GM19035 (cell line): ENCODE measurements at regions not wholly inside any gene's neighbourhood (a gene's known extent, or its start where the extent isn't known, plus 50 kb on each side); places are given as distances from the start of the nearest gene placed in this dataset.

ENCODE experiments used
- ATAC-seq: cut with Tn5 transposase; IDR thresholded peaks from one replicate; pipeline ENCODE4 v1.9.1; 2021; ENCODE audit not compliant: unreplicated experiment

DNA sequence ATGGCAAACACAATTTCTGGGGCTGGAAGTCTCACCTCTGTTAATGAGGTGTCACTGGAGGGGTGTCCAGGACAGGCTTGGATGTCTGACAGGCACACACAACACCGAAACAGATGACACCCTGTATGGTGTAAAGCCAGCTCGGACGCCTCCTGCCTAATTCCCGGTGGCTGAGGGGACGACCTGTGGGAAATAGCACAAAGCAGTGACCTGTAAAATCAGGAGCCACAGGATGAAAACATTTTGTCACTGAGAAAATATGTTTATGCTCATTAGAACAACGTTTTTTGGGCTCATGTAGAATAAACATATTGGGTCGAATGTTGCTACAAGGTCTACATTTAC lies 285.0 kb upstream of the RTL1 start:
- ATAC-seq: no peak

DNA sequence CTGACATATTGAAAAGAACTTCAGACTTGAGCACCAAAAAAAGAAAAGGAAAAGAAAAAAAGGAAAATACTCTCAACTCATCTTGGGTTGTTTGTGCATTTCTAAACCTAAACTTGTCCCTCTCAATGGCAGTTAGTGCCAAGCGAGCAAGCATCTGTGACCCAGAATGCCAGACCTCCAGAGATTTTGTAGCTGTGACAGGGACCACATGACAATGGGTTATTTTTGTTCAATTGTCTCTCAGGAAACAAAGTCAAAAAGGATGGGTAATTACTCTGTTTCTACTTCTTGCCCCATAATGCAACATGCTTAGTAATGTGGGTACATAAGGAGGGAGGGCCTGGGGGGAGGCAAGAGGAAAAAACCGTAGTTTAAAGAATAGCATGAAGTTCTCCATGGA lies 285.7 kb upstream of the RTL1 start:
- no peak for ATAC-seq

DNA sequence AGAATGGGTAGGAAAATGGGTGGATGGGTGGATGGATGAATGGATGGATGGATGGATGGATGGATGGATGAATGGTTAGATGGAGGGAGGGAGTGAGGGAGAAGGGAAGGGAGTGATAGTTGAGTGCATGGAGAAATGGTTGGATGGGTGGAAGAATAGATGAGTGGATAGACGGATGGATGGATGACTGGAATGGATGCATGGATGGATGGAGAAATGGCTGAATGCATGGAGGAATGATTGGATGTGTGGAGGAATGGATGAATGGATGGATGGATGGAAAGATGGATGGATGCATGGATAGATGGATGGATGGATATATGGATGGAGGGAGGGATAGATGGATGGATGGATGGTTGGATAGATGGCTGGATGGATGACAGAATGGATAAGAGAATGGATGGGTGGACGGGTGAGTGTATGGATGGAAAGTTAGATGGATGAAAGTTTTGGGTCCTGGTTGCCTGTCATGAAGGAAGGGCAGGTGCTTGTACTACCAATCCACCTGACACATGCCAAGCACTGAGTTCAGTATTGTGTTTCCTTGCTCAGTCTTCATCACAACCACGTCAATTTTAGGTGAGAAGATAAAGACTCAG lies 286.5 kb upstream of the RTL1 start:
- no peak for ATAC-seq

DNA sequence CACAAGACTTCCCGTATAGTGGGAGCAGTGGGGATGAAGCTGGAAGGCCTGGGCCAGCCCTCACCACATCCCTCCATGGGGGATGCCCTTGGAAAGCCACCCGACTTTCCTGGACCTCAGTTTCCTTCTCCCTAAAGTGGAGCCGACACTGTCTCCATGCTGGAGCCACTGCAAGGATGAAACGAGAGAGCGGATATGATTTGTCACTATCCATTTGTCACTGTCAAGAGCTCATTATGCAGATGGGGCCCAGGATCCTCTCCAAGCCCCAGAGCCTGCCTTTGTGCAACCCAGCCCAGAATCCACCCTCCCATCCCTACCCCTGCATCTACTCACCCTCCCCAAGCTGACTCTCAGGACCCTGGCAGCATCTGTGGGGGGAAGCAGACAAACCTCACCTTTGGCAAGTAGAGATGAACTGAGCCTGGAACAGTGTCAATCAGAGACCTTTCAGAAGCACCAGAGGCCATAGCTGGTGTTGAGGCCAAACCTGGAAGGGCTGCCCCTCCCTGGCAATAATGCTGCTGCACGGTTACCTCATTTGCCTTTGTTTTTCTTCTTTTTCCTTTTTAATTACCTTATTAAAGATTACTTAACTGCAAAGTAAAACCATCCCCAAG lies 287.7 kb upstream of the RTL1 start:
- no peak for ATAC-seq

DNA sequence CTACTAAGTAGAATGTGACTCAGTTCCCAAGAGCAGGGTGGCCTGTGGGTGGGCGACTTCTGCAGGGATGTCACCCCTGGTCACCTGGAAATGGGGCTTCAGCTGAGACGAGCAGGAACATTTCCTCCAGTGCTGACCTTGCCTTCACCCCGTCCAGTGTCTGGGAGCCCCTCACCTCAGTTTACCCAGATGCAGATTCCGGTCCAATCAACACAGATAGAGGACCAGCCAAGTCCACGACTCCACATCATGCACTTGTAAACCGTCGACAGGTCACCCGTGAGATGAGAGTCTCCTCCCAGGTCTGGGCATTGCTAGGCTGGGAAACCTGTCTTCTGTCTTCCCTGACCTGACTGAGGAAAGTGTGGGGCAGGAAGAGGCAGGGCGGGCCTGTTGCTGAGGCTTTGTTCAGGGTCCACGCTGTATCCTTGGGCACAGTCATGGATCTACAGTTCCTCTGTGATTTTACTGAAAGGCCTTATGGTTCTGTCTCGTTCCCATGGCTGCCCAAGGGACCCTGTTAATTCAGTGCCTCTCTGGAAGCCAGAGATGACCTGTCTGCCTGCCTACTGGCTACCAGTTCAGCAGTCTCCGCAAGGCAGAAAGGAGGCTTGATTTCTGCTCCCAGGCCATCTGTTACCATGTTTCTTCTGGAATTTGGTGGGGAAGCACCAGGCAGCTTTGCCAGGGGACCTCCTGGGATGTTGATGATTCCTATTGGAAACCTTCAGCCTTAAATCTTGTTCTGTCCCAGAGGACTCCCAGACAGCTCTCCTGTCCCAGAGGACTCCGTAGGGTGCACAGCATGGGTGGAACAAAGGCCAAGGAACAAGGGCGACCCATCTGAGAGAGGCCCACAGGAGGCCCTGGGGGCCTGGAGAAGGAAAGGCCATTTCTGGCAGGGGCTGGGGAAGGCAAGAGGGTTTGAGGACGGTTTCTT lies 288.5 kb upstream of the RTL1 start:
- ATAC-seq: no peak

DNA sequence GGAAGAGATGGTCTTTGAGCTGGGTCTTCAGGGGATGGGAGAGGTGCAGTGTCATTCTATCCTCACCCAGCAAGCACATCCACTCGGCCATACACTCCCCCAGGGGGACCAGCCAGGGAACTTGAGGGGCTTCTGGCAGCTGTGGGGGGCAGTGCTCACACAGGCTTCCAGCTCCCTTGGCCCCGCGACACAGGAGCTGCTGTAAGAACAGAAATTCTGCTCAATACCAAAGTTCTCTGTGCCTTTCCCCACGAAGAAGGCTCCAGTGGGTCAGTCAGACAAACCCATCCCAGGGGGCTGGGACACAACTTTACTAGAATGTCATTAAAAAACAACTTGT lies 289.1 kb upstream of the RTL1 start:
- no peak for ATAC-seq

DNA sequence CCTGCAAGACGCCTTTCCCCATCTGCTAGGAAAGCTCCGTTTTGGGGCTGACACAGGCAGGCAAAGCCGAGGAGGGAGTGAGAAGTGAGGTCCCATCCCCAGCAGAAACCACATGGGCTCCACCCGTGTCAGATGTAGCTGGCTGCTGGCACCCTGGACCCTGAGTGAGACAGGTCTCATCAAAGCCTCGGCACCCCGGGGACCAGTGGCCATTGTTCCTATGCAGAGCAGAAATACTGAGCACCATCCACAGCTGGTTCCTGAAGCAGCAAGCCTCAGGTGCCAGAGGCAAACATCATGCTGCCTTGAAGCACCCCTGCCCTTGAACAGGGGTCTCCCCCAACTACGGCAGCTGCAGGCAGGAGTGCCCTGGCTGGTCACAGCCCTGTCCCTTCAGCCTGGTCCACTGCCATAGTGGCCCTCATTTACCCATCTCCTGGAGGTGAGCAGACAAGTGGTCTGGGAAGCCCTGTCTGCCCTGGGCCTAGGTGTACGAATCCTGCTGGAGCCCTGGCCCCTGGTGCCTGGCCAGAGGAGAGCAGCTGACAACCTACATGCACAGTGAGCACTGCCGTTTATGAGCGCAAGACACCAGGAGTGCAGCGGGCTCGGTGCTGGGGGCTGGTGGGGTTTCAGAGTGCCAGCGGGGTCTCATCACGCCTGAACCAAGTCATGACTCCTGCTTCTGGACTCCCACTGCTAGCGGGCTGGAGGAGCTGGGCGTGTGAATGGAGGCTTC lies 289.8 kb upstream of the RTL1 start:
- no peak for ATAC-seq

DNA sequence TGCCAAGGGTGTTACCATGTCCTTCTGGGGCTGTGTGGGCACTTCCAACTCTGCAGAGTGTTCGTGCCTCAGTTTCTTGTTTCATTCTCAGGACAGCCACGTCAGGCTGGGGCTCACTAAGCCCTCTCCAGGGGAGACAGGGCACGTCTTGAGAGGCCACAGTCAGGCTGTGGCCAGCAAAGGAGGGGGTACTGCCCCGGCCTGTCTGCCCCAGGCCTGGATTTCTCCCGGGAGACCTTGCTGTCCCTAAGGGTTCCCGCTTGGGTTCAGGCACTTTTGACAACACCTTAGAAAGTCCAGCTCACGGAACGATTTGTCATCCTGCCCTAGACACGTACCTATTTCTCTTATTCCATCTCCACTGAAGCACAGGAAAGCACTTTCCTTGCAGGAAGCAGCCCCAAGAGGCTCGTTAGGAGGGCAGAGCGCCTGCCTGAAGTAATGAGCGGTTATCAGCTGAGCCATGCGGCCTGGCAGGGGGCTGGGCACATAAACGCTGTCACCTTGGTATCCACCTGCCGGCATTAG lies 290.4 kb upstream of the RTL1 start:
- ATAC-seq: no peak

DNA sequence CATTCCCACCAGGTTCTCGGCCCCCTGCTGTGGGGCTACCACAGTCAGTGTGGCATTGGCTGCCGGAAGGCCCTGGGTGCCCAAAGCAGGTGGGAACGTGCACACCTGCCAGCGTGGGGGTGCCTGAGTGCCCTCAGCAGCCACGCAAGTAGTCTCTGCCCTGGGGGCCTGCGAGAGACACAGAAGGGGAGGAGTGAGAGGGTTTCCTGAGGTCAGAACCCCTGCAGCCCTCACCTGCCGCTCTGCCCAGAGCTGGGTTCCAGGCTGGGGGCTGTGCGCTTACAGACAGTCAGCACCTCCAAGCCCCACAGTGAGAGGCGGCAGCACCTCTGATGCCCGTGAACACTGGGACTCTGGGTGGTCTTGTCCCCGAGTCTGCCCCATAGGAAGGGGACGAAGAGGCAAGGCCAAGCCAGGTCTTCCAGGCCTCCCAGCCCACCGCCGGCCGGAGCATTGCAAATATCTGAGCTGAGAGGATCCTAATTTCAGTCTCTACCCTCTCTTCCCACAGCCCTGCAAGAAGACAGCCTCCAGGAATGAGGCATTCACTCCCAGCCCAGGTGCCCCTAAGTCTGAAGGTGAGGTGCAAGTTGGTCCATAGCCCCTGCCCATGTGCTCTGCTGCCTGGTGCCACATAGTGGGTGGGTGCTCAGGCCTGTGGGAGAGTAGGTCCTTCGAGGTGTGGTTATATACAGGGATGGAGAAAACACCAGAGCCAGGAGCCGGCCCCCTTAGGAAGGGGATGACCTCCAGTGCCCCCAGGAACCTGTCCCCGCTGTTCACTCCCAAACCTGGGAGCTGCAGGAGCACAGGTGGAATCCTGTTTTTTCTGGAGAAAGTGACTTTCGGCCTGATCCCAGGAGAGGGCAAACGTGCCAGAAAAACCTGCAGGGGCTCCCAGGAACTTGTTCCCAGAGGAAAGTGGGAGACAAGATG lies 291.1 kb upstream of the RTL1 start:
- no peak for ATAC-seq

DNA sequence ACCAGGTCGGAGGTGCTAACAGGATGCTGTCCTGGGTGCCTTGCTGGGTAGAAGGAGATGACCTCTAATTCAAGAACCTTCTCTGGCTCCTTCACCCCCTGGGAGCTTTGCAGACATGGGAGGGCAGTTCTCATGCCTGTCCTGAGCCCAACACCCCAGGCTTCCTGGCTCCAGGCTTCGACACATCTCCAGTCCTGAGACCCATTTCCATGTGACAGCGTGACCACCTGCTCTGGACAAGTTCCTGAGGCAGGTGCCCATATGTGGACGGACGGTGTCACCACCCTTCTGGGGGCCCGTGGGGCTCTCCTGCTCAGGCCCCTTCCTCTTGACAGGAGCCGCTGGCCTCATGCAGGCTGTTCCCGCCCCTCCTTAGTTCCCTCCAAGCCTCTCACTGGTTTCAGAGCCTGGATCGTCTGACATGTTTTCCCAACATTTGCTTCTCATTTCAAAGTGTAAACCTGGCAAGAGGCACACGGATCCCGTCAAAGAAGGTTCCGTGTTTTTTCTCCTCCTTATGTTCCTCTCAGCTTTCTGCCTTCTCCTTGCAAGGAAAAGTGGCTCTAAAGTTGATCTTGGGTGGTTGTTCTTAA lies 291.9 kb upstream of the RTL1 start:
- ATAC-seq: no peak

DNA sequence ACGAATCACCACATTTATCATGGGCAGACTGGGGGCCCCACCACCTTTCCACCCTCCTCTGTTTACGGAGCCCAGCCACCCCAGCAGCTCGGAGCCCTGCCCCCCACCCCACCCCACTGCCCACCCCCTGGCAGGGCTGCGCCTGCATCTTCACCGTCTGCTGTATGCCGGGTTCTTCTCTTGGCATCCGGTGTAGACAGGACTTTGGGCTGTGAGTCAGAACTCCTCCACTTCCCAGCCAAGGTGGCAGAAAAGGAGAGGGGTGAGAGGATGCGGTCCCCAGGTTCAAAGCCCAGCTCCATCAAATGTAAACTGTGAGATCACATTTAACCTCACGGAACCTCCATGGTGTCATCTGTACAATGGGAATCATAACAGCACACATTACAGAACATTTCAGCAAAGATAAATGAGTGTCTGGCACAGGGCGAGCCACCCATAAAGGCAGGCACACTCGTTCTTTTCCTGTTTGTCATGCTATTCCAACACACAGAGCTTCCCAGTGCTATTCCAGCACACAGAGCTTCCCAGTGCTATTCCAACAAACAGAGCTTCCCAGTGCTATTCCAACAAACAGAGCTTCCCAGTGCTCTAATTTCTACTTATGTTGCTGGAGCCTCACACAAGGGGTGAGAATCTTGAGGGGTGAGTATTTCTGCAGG lies 292.7 kb upstream of the RTL1 start:
- ATAC-seq: no peak

DNA sequence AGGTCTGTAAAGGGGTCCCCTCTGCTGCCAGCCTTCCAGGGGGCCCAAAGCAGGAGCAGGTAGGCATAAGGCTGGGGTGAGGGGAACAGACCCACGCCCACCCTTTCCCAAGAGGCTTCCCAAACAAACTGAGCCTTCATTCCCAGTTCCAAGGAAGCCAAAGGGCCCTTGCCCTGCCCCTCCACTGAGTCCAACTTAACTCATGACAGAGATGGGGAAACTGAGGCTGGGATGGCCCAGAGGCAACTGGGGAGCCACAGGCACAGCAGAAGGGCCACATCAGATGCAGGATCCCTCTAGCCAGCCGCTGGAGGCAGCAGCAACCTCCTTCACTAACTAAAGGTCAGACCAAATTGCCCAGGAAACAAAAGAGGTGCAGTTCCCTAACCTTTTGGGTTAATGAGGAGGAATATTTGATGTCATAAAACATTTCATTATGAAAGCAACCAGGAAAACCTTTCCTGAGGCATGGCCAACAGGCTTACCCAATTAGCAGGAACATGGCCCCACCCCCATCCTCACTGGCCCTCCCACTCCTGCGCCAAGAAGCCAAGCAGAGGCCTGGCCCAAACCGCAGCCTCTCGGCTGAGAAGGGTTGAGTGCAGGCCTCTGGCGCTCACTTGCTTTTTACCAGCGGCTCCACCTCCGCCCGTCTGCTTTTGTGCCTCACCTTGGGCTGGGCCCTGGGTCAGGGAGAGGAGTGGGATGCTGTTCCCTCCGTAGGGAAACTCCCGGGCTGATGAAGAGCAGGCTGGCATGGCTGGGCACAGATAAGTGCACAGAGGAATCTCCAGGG lies 293.5 kb upstream of the RTL1 start:
- no peak for ATAC-seq

DNA sequence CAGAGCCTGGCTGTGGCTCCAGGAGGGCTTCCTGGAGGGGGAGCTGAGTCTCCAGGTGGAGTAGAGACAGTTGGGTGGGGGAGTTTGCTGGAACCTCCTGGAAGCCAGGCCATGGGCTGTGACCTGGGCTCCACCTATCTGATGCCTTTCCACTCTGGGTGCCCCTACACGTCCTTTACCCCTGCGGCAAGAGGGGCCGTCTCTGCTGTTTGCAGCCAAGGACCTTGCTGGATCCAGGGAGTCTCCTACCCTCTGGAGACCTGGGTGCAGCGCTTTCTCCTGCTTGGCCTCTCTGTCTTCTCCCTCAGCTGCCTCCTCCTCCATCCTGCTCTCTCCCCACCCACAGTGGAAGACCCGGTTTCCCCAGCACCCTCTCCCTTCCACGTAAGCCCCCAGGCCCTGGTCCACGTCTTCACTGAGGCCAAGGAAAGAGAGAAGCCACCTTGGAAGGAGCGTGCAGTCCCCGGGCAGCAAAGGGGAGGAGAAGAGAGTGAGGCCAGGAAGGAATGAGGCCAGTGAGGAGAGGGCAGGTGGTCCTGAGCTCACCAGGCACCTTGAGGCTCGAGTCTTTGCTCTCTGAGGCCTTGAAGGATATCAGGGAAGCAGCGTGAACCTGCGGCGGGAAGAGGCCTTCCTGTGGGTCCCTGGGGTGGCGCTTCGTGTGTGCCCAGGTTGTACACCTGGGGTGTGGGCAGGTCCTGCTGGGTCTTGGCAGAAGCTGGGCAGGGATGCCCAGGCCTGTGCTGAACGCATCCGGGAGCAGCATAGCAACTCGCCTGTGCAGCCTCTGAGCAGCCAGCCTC lies 294.3 kb upstream of the RTL1 start:
- ATAC-seq: no peak

DNA sequence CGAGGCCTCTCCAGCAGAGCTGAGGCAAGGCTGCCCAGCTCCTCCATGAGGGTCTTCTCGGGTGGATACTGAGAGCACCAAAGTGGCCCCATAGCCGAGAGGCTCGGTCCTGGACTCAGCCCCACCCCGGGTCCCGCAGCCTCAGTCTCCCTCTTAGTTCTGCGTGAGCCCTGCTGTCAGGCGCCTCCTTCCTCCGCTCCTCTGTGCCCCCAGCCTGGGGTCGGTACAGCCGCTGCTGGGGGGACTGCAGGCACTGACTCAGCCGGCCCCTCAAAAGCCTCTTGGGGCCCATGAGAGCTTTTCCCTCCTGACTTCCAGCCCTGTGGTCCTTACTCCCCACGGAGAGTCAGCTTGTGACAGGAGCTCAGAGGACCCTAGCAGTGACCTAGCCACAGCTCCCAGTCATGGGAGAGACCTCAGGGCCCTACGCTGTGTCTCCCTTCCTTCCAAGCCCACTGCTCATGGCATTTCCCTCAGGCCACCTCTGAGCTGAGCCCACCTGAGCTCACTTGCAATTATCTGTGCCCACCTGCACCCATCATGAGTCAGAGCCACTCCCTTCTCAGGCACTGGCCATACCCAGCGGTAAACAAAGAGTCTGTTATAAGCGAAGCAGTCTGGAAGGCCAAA lies 295.0 kb upstream of the RTL1 start:
- ATAC-seq: no peak

DNA sequence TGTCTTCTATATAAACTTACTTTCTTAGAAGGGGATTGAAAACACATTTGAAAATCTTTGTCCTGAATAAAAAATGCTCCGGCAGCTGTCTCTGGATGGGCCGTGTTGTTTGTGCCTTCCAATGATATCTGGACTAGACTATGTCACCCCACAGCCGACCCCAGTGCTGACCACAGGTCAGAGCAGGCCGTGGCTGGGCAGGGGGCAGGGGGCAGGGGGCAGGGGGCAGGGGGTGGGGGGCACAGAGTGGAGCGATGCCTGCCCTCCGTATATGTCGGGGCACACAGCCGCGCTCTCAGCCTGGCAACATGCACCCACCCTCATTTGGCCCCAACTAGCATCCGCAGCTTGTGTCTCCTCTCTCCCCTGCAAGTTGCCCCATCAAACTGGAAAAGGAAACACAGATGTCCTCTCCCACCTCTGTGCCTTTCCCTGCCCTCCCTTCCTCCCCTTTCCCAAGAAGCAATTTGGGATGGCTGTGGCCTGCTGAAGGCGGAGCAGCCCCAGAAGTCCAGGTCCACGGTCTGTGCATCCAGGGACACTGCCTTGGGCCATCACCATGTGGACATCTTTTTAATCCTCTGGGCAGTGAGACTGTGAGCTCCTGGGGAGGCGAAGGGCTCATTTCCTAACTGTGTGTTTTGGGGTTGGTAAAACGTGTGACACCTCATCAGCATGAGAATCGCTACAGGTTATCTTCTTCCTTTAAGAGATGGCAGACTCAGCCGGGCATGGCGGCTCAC lies 295.7 kb upstream of the RTL1 start:
- ATAC-seq: no peak

DNA sequence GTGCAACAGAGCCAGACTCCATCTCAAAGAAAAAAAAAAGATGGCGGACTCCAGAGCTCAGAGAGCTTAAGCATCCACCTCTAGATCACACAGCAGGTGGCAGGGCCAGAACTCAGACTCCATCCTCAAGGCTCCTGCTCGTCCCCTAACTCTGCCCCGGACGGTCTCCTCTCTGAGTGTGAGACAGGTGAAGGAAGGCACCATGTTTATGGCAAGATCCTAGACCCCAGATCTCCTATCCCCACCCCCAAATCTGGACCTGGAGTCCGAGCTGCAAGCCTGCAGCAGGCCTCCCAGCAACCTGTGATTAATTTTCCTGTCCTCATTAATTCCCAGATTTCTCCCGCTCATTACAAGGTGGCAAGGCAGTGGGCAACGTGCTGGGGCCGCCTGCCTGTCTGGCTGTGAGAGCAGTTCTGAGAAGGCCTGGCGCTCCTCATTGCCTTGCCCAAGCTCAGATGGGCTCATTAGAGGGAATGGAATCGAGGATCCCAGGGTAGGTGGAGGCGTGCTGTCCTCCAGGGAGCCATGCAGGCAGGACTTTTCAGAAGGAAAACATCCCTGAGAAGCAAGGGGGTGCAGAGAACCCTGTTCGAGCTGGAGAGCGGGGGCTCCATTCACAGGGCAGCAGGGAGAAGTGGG lies 296.6 kb upstream of the RTL1 start:
- ATAC-seq: no peak
